Adrenal gland (tissue), 9 donors: ENCODE measurements at regions not wholly inside any gene's neighbourhood (a gene's known extent, or its start where the extent isn't known, plus 50 kb on each side); places are given as distances from the start of the nearest gene placed in this dataset.

ENCODE experiments used
- DNase-seq, 7 donors: peaks; one replicate each; pipeline ENCODE4 v3.0.0-alpha.2; 2019 to 2020
- H3K27ac ChIP-seq, 5 donors: fragments of 200-600 bp; sonication (generic) in 4 of 5; 1 replicate in 3 of 5; 2 replicates in 2 of 5; pipeline versions ENCODE4 v1.5.1 to v1.8.0; 2016 to 2020; ENCODE audit warnings: mild to moderate bottlenecking in 1 of 5
- H3K27me3 ChIP-seq: fragments of 200-600 bp; 2 replicates; pipeline ENCODE4 v1.8.0; 2021
- H3K36me3 ChIP-seq, 2 donors: fragments of 200-600 bp; replicated peaks in 1 of 2; 1 replicate in 1 of 2; 2 replicates in 1 of 2; pipeline versions ENCODE4 v1.5.1 to v1.8.0; 2018 to 2022
- H3K4me1 ChIP-seq, 2 donors: fragments of 200-600 bp; replicated peaks in 1 of 2; 1 replicate in 1 of 2; 2 replicates in 1 of 2; pipeline versions ENCODE4 v1.5.1 to v1.8.0; 2018 to 2021
- H3K4me3 ChIP-seq, 4 donors: fragments of 200-600 bp; sonication (generic) in 3 of 4; one replicate each; pipeline ENCODE4 v1.5.1; 2016 to 2018
- H3K9me3 ChIP-seq, 3 donors: fragments of 200-600 bp; sonication (generic) in 1 of 3; replicated peaks in 1 of 3; 1 replicate in 2 of 3; 2 replicates in 1 of 3; pipeline versions ENCODE4 v1.5.1 to v1.8.0; 2016 to 2021
- POLR2A ChIP-seq, 2 donors: fragments of 450-650 bp; IDR thresholded peaks; one replicate each; pipeline ENCODE4 v1.6.1; 2017; ENCODE audit warnings: antibody characterized with exemption in 2 of 2, mild to moderate bottlenecking in 2 of 2, moderate library complexity in 1 of 2
- whole genome bisulfite sequencing, 4 donors: extraction: QIAGEN DNeasy Blood & Tissue Kit in 2 of 4; methylation state at CpG; one replicate each; pipeline versions ENCODE4 v1.1.5 to v1.1.7; 2013 to 2017; 5-methylcytosine and 5-hydroxymethylcytosine counted together
- intact Hi-C, 2 donors: fragments of 100-400 bp; cut with DNase I; formaldehyde crosslinking; loops; one replicate each; pipeline versions ENCODE4 v1.14.1 to v1.15.0; 2022 to 2023
- TF ChIP-seq, protein P1 (sequence below), 6 experiments: fragments of 450-650 bp in 4 of 6; fragments of 200-600 bp in 2 of 6; sonication (generic) in 1 of 6; IDR thresholded peaks; 1 replicate in 5 of 6; 2 replicates in 1 of 6; pipeline versions ENCODE4 v1.5.1 to v1.8.0; 2016 to 2021; ENCODE audit warnings: antibody characterized with exemption in 6 of 6, mild to moderate bottlenecking in 2 of 6, moderate library complexity in 1 of 6
- donor health status: healthy with polysubstance abuse.
- donor health status: Bipolar disorder and iron deficiency.
- donor health status: DM: yes; HTN: yes; CAD: no.
- donor health status: DM: no; HTN: no; CAD: no.
- donor health status: DM: no; HTN: no; CAD: no.

DNA sequence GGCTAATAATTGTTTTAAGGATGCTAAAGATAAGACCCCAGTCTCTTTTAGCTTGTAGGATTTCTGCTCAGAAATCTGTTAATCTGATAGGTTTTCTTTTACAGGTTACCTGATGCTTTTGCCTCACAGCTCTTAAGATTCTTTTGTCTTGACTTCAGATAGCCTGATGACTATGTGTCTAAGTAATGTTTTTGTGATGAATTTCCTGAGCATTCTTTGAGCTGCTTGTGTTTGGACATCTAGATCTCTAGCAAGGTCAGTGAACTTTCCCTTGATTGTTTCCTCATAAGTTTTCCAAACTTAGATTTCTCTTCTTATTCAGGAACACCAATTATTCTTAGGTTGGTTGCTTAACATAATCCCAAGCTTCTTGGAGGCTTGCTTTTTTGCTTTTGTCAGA, 104.1 kb downstream of the ZNF518B start:
- intact Hi-C loops, result no loop called here
- Histone ChIP-seq H3K27ac (no peak overlapping the region), H3K27me3 (no peaks in the 10 kb centered on the region), H3K36me3 (no peaks in the 10 kb centered on the region), H3K4me1 (no peaks in the 10 kb centered on the region), H3K4me3 (no peak overlapping the region), H3K9me3 (no peaks in the 10 kb centered on the region)
- TF ChIP-seq, protein P1, sequence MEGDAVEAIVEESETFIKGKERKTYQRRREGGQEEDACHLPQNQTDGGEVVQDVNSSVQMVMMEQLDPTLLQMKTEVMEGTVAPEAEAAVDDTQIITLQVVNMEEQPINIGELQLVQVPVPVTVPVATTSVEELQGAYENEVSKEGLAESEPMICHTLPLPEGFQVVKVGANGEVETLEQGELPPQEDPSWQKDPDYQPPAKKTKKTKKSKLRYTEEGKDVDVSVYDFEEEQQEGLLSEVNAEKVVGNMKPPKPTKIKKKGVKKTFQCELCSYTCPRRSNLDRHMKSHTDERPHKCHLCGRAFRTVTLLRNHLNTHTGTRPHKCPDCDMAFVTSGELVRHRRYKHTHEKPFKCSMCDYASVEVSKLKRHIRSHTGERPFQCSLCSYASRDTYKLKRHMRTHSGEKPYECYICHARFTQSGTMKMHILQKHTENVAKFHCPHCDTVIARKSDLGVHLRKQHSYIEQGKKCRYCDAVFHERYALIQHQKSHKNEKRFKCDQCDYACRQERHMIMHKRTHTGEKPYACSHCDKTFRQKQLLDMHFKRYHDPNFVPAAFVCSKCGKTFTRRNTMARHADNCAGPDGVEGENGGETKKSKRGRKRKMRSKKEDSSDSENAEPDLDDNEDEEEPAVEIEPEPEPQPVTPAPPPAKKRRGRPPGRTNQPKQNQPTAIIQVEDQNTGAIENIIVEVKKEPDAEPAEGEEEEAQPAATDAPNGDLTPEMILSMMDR (IDR thresholded peaks at IDR 0.05), result no peak
- TF ChIP-seq POLR2A (IDR thresholded peaks at IDR 0.05), result no peak
- DNase-seq, result no peak

DNA sequence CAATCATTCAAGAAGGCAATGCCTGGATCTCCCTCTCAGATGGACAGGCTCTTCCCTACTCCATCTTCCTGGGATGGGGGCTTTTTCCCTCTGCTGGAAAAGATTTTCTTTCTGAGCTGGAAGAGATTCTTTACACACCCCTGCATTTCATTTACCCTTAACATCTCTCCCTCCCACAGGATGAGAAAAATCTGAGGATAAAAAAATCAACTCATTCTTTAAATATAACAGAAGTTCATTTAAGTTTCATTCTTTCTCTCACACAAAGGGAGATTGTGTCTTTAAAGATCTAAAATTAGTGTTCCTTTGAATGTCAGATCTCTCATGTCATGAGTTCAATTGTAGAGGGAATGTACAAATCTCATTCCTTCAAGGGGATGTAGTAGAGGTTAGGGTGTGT, 109.0 kb downstream of the ZNF518B start:
- no peak for TF ChIP-seq POLR2A (IDR thresholded peaks at IDR 0.05)
- TF ChIP-seq, protein P1 (IDR thresholded peaks at IDR 0.05), result no peak
- intact Hi-C loops, result no loop called here
- no peaks in the 10 kb centered on the region for H3K27me3 ChIP-seq
- no peak for DNase-seq
- H3K36me3 ChIP-seq, result no peaks in the 10 kb centered on the region
- no peak overlapping the region for H3K4me3 ChIP-seq
- H3K27ac ChIP-seq, result no peak overlapping the region
- no peaks in the 10 kb centered on the region for H3K4me1 ChIP-seq
- no peaks in the 10 kb centered on the region for H3K9me3 ChIP-seq

DNA sequence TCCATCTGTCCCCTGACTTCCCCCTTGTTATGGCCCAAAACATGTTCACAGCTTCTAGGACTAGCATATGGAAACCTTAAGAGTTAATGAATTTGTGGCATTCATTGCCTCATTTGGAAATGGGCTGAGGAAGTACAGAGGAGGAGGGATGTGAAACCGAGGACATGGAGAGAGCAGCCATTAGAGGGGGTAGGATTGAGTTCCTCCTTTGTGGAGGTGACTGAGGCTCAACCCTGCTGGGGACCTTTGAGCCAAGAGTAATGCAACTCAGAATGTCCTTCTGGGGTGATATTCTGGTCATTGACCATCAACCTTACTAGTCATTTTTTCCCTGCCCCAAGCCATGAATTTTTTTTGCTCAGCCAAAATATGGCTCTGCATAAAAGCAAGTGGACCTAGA, 109.4 kb downstream of the ZNF518B start:
- TF ChIP-seq POLR2A (IDR thresholded peaks at IDR 0.05), result no peak
- Histone ChIP-seq H3K36me3 (no peaks in the 10 kb centered on the region), H3K9me3 (no peaks in the 10 kb centered on the region), H3K27ac (no peak overlapping the region), H3K4me3 (no peak overlapping the region), H3K4me1 (no peaks in the 10 kb centered on the region), H3K27me3 (no peaks in the 10 kb centered on the region)
- DNase-seq, result no peak
- 40 to 67% (median 50%) methylated on average over 1 of the region's 1 CpG for WGBS, 4 donors
- intact Hi-C loops, result no loop called here

DNA sequence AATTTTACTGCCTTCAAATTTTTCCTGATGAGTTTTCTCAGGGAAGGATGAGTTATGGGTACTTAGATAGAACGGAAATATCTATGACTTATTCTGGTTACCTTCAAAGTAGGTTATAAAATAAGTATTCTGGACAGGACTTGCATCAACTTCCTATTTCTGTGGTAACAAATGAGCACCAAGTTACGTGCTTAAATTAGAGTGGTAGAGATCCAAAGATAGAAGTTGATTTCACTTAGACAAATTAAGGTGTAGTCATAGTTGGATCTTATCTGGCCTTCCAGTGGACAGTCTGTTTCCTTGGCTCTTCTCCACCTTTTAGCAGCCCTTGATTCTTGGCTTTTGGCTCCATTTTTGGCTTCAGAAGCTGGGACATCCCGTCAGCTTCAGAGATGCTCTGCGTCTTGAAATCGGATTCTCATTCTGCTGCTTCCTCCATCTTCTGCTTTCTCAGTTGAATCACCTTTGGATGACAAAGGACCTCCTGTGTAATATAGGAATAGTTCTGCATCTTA, 109.9 kb downstream of the ZNF518B start:
- H3K27me3 ChIP-seq, result no peaks in the 10 kb centered on the region
- H3K4me1 ChIP-seq, result no peaks in the 10 kb centered on the region
- intact Hi-C loops, result no loop called here
- no peak overlapping the region for H3K4me3 ChIP-seq
- DNase-seq, result no peak
- 68 to 76% (median 71%) methylated on average over 5 of the region's 5 CpGs for WGBS, 4 donors
- no peaks in the 10 kb centered on the region for H3K9me3 ChIP-seq
- TF ChIP-seq, protein P1 (IDR thresholded peaks at IDR 0.05), result no peak
- no peak for TF ChIP-seq POLR2A (IDR thresholded peaks at IDR 0.05)
- H3K36me3 ChIP-seq, result no peaks in the 10 kb centered on the region
- H3K27ac ChIP-seq, result no peak overlapping the region

DNA sequence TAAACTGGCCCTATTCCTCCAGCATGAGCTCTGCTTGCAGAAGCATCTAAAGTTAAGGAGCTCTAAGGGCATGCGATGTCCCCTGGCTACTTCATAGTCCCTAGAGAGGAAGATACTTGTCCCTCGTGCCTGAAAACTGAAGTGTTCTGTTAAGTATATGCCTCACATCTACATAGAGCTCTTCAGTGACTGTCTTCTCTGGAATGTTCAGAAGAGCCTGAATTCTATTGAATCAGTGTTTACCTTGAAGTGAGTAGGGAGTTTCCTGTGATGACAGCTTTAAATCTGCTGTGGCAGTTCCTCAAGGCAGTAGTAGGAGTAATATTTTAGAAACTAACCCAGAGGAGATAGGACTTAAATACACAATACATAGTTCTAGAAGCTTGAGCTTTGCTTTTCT, 111.2 kb downstream of the ZNF518B start:
- Histone ChIP-seq H3K27ac (no peak overlapping the region), H3K4me1 (no peaks in the 10 kb centered on the region), H3K9me3 (no peaks in the 10 kb centered on the region), H3K36me3 (no peaks in the 10 kb centered on the region), H3K4me3 (no peak overlapping the region), H3K27me3 (no peaks in the 10 kb centered on the region)
- WGBS, 4 donors, result 56 to 82% (median 74%) methylated on average over 2 of the region's 2 CpGs
- intact Hi-C loops, result no loop called here
- no peak for TF ChIP-seq POLR2A (IDR thresholded peaks at IDR 0.05)
- TF ChIP-seq, protein P1 (IDR thresholded peaks at IDR 0.05), result no peak
- no peak for DNase-seq
